A549 (cell line): ENCODE measurements at regions not wholly inside any gene's neighbourhood (a gene's known extent, or its start where the extent isn't known, plus 50 kb on each side); places are given as distances from the start of the nearest gene placed in this dataset.

Experiments used
- ATAC-seq, 2 experiments: fragments of 200-7000 bp in 1 of 2; fragments of >200 bp in 1 of 2; cut with Nextera tagmentation in 1 of 2; cut with Tn5 transposase in 1 of 2; 3 replicates each; pipeline versions ENCODE4 v1.8.0 to v1.9.1; 2018 to 2020; ENCODE audit warnings: mild to moderate bottlenecking in 1 of 2, moderate library complexity in 1 of 2
- CTCF ChIA-PET: fragments of 300-600 bp; sonication (Branson Sonifier 250); formaldehyde crosslinking; extraction: SDS; loops from one replicate; lab custom pipeline; 2021; ENCODE audit warnings: antibody characterized with exemption, inconsistent platforms; lab: Yijun Ruan, JAX
- POLR2A ChIA-PET: fragments of 350-600 bp; formaldehyde crosslinking; extraction: SDS; loops from one replicate; lab custom pipeline; 2021; ENCODE audit warnings: antibody characterized with exemption, inconsistent platforms; lab: Yijun Ruan, JAX
- DNase-seq, 2 experiments: peaks; one replicate each; pipeline versions ENCODE4 v3.0.0 to v3.0.0-alpha.2; 2011 to 2016; ENCODE audit warnings: low read depth in 1 of 2, low spot score in 1 of 2
- FAIRE-seq: peaks from 2 replicates; lab custom pipeline; 2011; peaks lifted over from hg19 to GRCh38; lab: Jason Lieb, UNC
- H3K27ac ChIP-seq, 2 experiments: fragments of >200 bp; sonication (Bioruptor Twin); formaldehyde crosslinking; 3 replicates each; pipeline ENCODE4 v1.5.1; 2016 to 2017
- H3K4me1 ChIP-seq: fragments of >200 bp; sonication (Bioruptor Twin); formaldehyde crosslinking; 3 replicates; pipeline ENCODE4 v1.6.1; 2016
- H3K4me2 ChIP-seq: fragments of >200 bp; sonication (Bioruptor Twin); formaldehyde crosslinking; 3 replicates; pipeline ENCODE4 v1.6.1; 2016
- H3K4me3 ChIP-seq: fragments of >200 bp; sonication (Bioruptor Twin); formaldehyde crosslinking; 3 replicates; pipeline ENCODE4 v1.5.1; 2016
- H3K9me3 ChIP-seq: fragments of >200 bp; sonication (Bioruptor Twin); formaldehyde crosslinking; 3 replicates; pipeline ENCODE4 v1.6.1; 2016
- BHLHE40 ChIP-seq: IDR thresholded peaks from 2 replicates; pipeline ENCODE4 v1.6.1; 2012; ENCODE audit warnings: low read depth, low read length, inconsistent platforms
- CBX2 ChIP-seq: fragments of 200-600 bp; sonication (generic); IDR thresholded peaks from 2 replicates; pipeline ENCODE4 v1.6.1; 2016; ENCODE audit warnings: low read depth, mild to moderate bottlenecking, borderline replicate concordance
- CEBPB ChIP-seq, 2 experiments: fragments of >200 bp in 1 of 2; sonication (Bioruptor Twin) in 1 of 2; formaldehyde crosslinking in 1 of 2; IDR thresholded peaks; 2 replicates each; pipeline ENCODE4 v1.6.1; 2012 to 2016
- CHD2 ChIP-seq: fragments of 150-350 bp; IDR thresholded peaks from 2 replicates; pipeline ENCODE4 v1.6.1; 2014; ENCODE audit warnings: low read length; ENCODE audit not compliant: partially characterized antibody
- CHD4 ChIP-seq: fragments of 200-600 bp; sonication (generic); IDR thresholded peaks from 2 replicates; pipeline ENCODE4 v1.6.1; 2016; ENCODE audit warnings: antibody characterized with exemption, mild to moderate bottlenecking, borderline replicate concordance
- EHF ChIP-seq: fragments of 250-450 bp; sonication (Bioruptor Pico); IDR thresholded peaks from 2 replicates; pipeline ENCODE4 v1.5.0; 2020; ENCODE audit warnings: mild to moderate bottlenecking
- FOXS1 ChIP-seq: fragments of 250-450 bp; sonication (Bioruptor Pico); IDR thresholded peaks from 2 replicates; pipeline ENCODE4 v1.5.0; 2020; ENCODE audit warnings: mild to moderate bottlenecking, moderate library complexity
- HDAC2 ChIP-seq: fragments of 200-600 bp; sonication (generic); IDR thresholded peaks from 2 replicates; pipeline ENCODE4 v1.6.1; 2016
- HEYL ChIP-seq: fragments of 250-450 bp; sonication (Bioruptor Pico); IDR thresholded peaks from 2 replicates; pipeline ENCODE4 v1.8.0; 2021; ENCODE audit warnings: mild to moderate bottlenecking, moderate library complexity
- HOXA7 ChIP-seq: fragments of 250-450 bp; sonication (Bioruptor Pico); IDR thresholded peaks from 2 replicates; pipeline ENCODE4 v1.5.0; 2020; ENCODE audit warnings: mild to moderate bottlenecking, moderate library complexity
- HOXB13 ChIP-seq: fragments of 250-450 bp; sonication (Bioruptor Pico); IDR thresholded peaks from 2 replicates; pipeline ENCODE4 v1.5.0; 2020; ENCODE audit warnings: low read depth, mild to moderate bottlenecking, moderate library complexity
- HOXB5 ChIP-seq: fragments of 250-450 bp; sonication (Bioruptor Pico); IDR thresholded peaks from 2 replicates; pipeline ENCODE4 v1.5.0; 2020; ENCODE audit warnings: mild to moderate bottlenecking, moderate library complexity
- JUN ChIP-seq, 2 experiments: fragments of >200 bp; sonication (Bioruptor Twin); formaldehyde crosslinking; IDR thresholded peaks; 2 replicates in 1 of 2; 3 replicates in 1 of 2; pipeline ENCODE4 v1.6.1; 2016 to 2017
- JUNB ChIP-seq: fragments of >200 bp; sonication (Bioruptor Twin); formaldehyde crosslinking; IDR thresholded peaks from 2 replicates; pipeline ENCODE4 v1.6.1; 2016
- KDM1A ChIP-seq: fragments of 200-600 bp; sonication (generic); IDR thresholded peaks from 2 replicates; pipeline ENCODE4 v1.6.1; 2016; ENCODE audit warnings: low read depth, mild to moderate bottlenecking
- KDM5A ChIP-seq: fragments of 200-600 bp; sonication (generic); IDR thresholded peaks from 2 replicates; pipeline ENCODE4 v1.6.1; 2016; ENCODE audit warnings: antibody characterized with exemption, mild to moderate bottlenecking
- MAFK ChIP-seq: fragments of 450-650 bp; IDR thresholded peaks from 2 replicates; pipeline ENCODE4 v1.6.1; 2014; ENCODE audit not compliant: partially characterized antibody
- MAZ ChIP-seq: fragments of 150-350 bp; IDR thresholded peaks from 2 replicates; pipeline ENCODE4 v1.6.1; 2014; ENCODE audit warnings: antibody characterized with exemption, low read depth, low read length, borderline replicate concordance
- NPAS2 ChIP-seq: fragments of 250-450 bp; sonication (Bioruptor Pico); IDR thresholded peaks from 2 replicates; pipeline ENCODE4 v1.8.0; 2022; ENCODE audit warnings: mild to moderate bottlenecking, moderate library complexity, borderline replicate concordance
- NR3C1 ChIP-seq: fragments of >200 bp; sonication (Bioruptor Twin); formaldehyde crosslinking; IDR thresholded peaks from 3 replicates; pipeline ENCODE4 v1.6.1; 2017
- PHF8 ChIP-seq: fragments of 200-600 bp; sonication (generic); IDR thresholded peaks from 2 replicates; pipeline ENCODE4 v1.6.1; 2016; ENCODE audit warnings: low read depth, mild to moderate bottlenecking, antibody characterized with exemption, moderate library complexity, borderline replicate concordance
- RAD21 ChIP-seq, 2 experiments: fragments of >200 bp in 1 of 2; sonication (Bioruptor Twin) in 1 of 2; formaldehyde crosslinking in 1 of 2; IDR thresholded peaks in 1 of 2; conservative IDR thresholded peaks in 1 of 2; 2 replicates in 1 of 2; 3 replicates in 1 of 2; pipeline ENCODE4 v1.6.1; 2012 to 2018; ENCODE audit warnings: inconsistent platforms in 1 of 2
- RCOR1 ChIP-seq: fragments of 150-350 bp; IDR thresholded peaks from 2 replicates; pipeline ENCODE4 v1.6.1; 2014; ENCODE audit warnings: antibody characterized with exemption, low read length, low read depth
- SREBF2 ChIP-seq: fragments of 450-650 bp; IDR thresholded peaks from 2 replicates; pipeline ENCODE4 v1.6.1; 2014; ENCODE audit warnings: mild to moderate bottlenecking, moderate library complexity
- ZC3H11A ChIP-seq: fragments of 450-650 bp; IDR thresholded peaks from 2 replicates; pipeline ENCODE4 v1.6.1; 2014; ENCODE audit warnings: antibody characterized with exemption, mild to moderate bottlenecking
- ZFP36 ChIP-seq: fragments of 450-650 bp; IDR thresholded peaks from 2 replicates; pipeline ENCODE4 v1.6.1; 2014; ENCODE audit warnings: borderline replicate concordance; ENCODE audit not compliant: partially characterized antibody
- WGBS: methylation state at CpG from one replicate; pipeline ENCODE4 v1.1.6; 2017; ENCODE audit errors: missing lambda C conversion rate; 5-methylcytosine and 5-hydroxymethylcytosine counted together
- TF ChIP-seq, protein P1 (sequence below): fragments of 450-650 bp; IDR thresholded peaks from 2 replicates; pipeline ENCODE4 v1.6.1; 2014; ENCODE audit warnings: antibody characterized with exemption
- TF ChIP-seq, protein P2 (sequence below): fragments of >200 bp; sonication (Bioruptor Twin); formaldehyde crosslinking; IDR thresholded peaks from 3 replicates; pipeline ENCODE4 v1.5.1; 2016
- TF ChIP-seq, protein P3 (sequence below): IDR thresholded peaks from 2 replicates; pipeline ENCODE4 v1.6.1; 2012
- TF ChIP-seq, protein P4 (sequence below): fragments of 150-350 bp; IDR thresholded peaks from 2 replicates; pipeline ENCODE4 v1.6.1; 2014; ENCODE audit warnings: low read depth, mild to moderate bottlenecking, low read length
- TF ChIP-seq, protein P5 (sequence below): fragments of 250-450 bp; sonication (Bioruptor Pico); IDR thresholded peaks from 2 replicates; pipeline ENCODE4 v1.5.0; 2020; ENCODE audit warnings: low read depth, mild to moderate bottlenecking, moderate library complexity

DNA sequence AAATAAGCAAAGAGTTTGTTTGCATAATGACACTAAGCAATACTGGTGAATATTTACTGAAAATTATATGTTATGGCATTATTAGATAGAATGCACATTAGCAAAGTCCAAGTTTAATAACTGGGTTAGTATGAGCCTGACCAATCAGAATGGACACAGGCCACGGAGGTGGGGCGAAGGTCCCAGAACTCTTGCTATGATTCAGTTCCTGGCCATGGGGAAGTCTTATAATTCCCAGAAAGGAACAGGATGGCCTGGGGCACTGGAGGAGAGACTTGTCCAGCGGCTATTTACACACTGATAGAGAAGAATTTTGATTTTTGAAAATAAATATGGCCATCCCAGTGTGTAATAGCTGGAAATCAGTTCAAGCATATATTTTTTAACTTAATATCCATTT, 372.0 kb downstream of the EFNB2 start:
- H3K27ac ChIP-seq = no peak overlapping the region
- ATAC-seq (no peak), FAIRE-seq (no peak)
- no peaks in the 10 kb centered on the region for H3K9me3 ChIP-seq
- CTCF ChIA-PET = no interaction called here
- no peak for TF ChIP-seq RCOR1
- TF ChIP-seq ZC3H11A = no peak
- no peak for TF ChIP-seq JUNB
- no peak for TF ChIP-seq BHLHE40
- TF ChIP-seq MAZ = no peak
- no peak for TF ChIP-seq ZFP36
- TF ChIP-seq NPAS2 (CRISPR knock-in tag) = no peak
- TF ChIP-seq HDAC2 = no peak
- TF ChIP-seq, protein P1, sequence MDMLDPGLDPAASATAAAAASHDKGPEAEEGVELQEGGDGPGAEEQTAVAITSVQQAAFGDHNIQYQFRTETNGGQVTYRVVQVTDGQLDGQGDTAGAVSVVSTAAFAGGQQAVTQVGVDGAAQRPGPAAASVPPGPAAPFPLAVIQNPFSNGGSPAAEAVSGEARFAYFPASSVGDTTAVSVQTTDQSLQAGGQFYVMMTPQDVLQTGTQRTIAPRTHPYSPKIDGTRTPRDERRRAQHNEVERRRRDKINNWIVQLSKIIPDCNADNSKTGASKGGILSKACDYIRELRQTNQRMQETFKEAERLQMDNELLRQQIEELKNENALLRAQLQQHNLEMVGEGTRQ = no peak
- TF ChIP-seq, protein P2, sequence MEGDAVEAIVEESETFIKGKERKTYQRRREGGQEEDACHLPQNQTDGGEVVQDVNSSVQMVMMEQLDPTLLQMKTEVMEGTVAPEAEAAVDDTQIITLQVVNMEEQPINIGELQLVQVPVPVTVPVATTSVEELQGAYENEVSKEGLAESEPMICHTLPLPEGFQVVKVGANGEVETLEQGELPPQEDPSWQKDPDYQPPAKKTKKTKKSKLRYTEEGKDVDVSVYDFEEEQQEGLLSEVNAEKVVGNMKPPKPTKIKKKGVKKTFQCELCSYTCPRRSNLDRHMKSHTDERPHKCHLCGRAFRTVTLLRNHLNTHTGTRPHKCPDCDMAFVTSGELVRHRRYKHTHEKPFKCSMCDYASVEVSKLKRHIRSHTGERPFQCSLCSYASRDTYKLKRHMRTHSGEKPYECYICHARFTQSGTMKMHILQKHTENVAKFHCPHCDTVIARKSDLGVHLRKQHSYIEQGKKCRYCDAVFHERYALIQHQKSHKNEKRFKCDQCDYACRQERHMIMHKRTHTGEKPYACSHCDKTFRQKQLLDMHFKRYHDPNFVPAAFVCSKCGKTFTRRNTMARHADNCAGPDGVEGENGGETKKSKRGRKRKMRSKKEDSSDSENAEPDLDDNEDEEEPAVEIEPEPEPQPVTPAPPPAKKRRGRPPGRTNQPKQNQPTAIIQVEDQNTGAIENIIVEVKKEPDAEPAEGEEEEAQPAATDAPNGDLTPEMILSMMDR = no peak
- TF ChIP-seq JUN (IDR thresholded peaks at IDR 0.05) = no peak
- no peak for TF ChIP-seq CEBPB (IDR thresholded peaks at IDR 0.05)
- TF ChIP-seq MAFK = no peak
- TF ChIP-seq PHF8 = no peak
- TF ChIP-seq CHD2 = no peak
- TF ChIP-seq RAD21 (conservative IDR thresholded peaks at IDR 0.05 in 1 of 2, IDR thresholded peaks at IDR 0.05 in 1 of 2) = no peak
- TF ChIP-seq, protein P3, sequence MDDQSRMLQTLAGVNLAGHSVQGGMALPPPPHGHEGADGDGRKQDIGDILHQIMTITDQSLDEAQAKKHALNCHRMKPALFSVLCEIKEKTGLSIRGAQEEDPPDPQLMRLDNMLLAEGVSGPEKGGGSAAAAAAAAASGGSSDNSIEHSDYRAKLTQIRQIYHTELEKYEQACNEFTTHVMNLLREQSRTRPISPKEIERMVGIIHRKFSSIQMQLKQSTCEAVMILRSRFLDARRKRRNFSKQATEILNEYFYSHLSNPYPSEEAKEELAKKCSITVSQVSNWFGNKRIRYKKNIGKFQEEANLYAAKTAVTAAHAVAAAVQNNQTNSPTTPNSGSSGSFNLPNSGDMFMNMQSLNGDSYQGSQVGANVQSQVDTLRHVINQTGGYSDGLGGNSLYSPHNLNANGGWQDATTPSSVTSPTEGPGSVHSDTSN = no peak
- TF ChIP-seq KDM1A = no peak
- no peak for TF ChIP-seq HOXB13
- TF ChIP-seq, all 56 proteins: peak for 0
- Histone ChIP-seq H3K4me3 (no peak overlapping the region), H3K4me2 (no peak overlapping the region), H3K4me1 (no peaks in the 10 kb centered on the region)
- WGBS = 84% methylated on average over 3 of the region's 3 CpGs
- POLR2A ChIA-PET = no interaction called here
- DNase-seq = no peak

- no peaks in the 10 kb centered on the region for H3K9me3 ChIP-seq
- H3K4me2 ChIP-seq = no peak overlapping the region
- H3K27ac ChIP-seq = no peak overlapping the region
- CTCF ChIA-PET = no interaction called here
- DNase-seq (no peak), ATAC-seq (no peak), FAIRE-seq (no peak)
- POLR2A ChIA-PET = no interaction called here
- 74% methylated on average over 3 of the region's 3 CpGs for WGBS
- no peak overlapping the region for H3K4me3 ChIP-seq
- peaks cover 5% of the 10 kb centered on the region; the same call in 1 of the 3 replicates for H3K4me1 ChIP-seq
- TF ChIP-seq HOXB5 (CRISPR knock-in tag) (no peak), RAD21 (conservative IDR thresholded peaks at IDR 0.05 in 1 of 2, IDR thresholded peaks at IDR 0.05 in 1 of 2) (no peak), EHF (CRISPR knock-in tag) (no peak), FOXS1 (CRISPR knock-in tag) (no peak), SREBF2 (no peak), CHD2 (no peak), KDM5A (no peak), HEYL (CRISPR knock-in tag) (no peak), NR3C1 (no peak), HOXA7 (CRISPR knock-in tag) (no peak), CBX2 (no peak), CHD4 (no peak)
- TF ChIP-seq, protein P3 = no peak
- TF ChIP-seq, protein P4, sequence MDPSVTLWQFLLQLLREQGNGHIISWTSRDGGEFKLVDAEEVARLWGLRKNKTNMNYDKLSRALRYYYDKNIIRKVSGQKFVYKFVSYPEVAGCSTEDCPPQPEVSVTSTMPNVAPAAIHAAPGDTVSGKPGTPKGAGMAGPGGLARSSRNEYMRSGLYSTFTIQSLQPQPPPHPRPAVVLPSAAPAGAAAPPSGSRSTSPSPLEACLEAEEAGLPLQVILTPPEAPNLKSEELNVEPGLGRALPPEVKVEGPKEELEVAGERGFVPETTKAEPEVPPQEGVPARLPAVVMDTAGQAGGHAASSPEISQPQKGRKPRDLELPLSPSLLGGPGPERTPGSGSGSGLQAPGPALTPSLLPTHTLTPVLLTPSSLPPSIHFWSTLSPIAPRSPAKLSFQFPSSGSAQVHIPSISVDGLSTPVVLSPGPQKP = no peak
- TF ChIP-seq, protein P5, sequence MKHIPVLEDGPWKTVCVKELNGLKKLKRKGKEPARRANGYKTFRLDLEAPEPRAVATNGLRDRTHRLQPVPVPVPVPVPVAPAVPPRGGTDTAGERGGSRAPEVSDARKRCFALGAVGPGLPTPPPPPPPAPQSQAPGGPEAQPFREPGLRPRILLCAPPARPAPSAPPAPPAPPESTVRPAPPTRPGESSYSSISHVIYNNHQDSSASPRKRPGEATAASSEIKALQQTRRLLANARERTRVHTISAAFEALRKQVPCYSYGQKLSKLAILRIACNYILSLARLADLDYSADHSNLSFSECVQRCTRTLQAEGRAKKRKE = no peak
Observed at GRCh38 chr13:106161146-106161545, 374.3 kb downstream of the EFNB2 start.
